HCT116 (cell line): ENCODE measurements at regions not wholly inside any gene's neighbourhood (a gene's known extent, or its start where the extent isn't known, plus 50 kb on each side); places are given as distances from the start of the nearest gene placed in this dataset.

Source experiments
- EZH2 ChIP-seq: fragments of 200-600 bp; sonication (generic); IDR thresholded peaks from 2 replicates; pipeline ENCODE4 v1.6.1; 2017; ENCODE audit warnings: antibody characterized with exemption, mixed run types
- EZH2phosphoT487 ChIP-seq: fragments of 200-600 bp; IDR thresholded peaks from 2 replicates; pipeline ENCODE4 v1.6.1; 2018; ENCODE audit warnings: antibody characterized with exemption, borderline replicate concordance
- FOSL1 ChIP-seq: IDR thresholded peaks from 2 replicates; pipeline ENCODE4 v1.6.1; 2012; ENCODE audit warnings: low read depth
- POLR2A ChIP-seq: IDR thresholded peaks from 2 replicates; pipeline ENCODE4 v1.7.0; 2011; ENCODE audit warnings: borderline replicate concordance; ENCODE audit not compliant: insufficient read depth, insufficient read length; ENCODE audit errors: extremely low read depth
- POLR2AphosphoS5 ChIP-seq: IDR thresholded peaks from 2 replicates; pipeline ENCODE4 v1.6.1; 2011; ENCODE audit warnings: mild to moderate bottlenecking, low read depth, low read length, moderate library complexity
- RAD21 ChIP-seq: IDR thresholded peaks from 2 replicates; pipeline ENCODE4 v1.6.1; 2012; ENCODE audit warnings: low read depth, mild to moderate bottlenecking
- REST ChIP-seq: IDR thresholded peaks from 2 replicates; pipeline ENCODE4 v1.6.1; 2012; ENCODE audit warnings: low read depth
- SIN3A ChIP-seq: IDR thresholded peaks from 2 replicates; pipeline ENCODE4 v1.6.1; 2012; ENCODE audit warnings: low read depth
- SP1 ChIP-seq: IDR thresholded peaks from 2 replicates; pipeline ENCODE4 v1.6.1; 2012; ENCODE audit warnings: low read depth
- ZNF274 ChIP-seq: fragments of 200-500 bp; sonication (Bioruptor generic); IDR thresholded peaks from 2 replicates; pipeline ENCODE4 v1.6.1; 2014; ENCODE audit warnings: mild to moderate bottlenecking, low read depth, low read length, inconsistent platforms
- TF ChIP-seq, protein P1 (sequence below), 3 experiments: fragments of 200-600 bp in 1 of 3; sonication (generic) in 1 of 3; IDR thresholded peaks in 2 of 3; conservative IDR thresholded peaks in 1 of 3; 2 replicates each; pipeline ENCODE4 v1.5.1; 2012 to 2017; ENCODE audit warnings: low read depth in 2 of 3, low read length in 2 of 3, antibody characterized with exemption in 1 of 3, borderline replicate concordance in 1 of 3, control low read depth in 1 of 3, mild to moderate bottlenecking in 1 of 3, mixed read lengths in 1 of 3, mixed run types in 1 of 3, moderate library complexity in 1 of 3; ENCODE audit not compliant: insufficient read depth in 1 of 3
- TF ChIP-seq, protein P2 (sequence below): IDR thresholded peaks from 2 replicates; pipeline ENCODE4 v1.6.1; 2012

DNA sequence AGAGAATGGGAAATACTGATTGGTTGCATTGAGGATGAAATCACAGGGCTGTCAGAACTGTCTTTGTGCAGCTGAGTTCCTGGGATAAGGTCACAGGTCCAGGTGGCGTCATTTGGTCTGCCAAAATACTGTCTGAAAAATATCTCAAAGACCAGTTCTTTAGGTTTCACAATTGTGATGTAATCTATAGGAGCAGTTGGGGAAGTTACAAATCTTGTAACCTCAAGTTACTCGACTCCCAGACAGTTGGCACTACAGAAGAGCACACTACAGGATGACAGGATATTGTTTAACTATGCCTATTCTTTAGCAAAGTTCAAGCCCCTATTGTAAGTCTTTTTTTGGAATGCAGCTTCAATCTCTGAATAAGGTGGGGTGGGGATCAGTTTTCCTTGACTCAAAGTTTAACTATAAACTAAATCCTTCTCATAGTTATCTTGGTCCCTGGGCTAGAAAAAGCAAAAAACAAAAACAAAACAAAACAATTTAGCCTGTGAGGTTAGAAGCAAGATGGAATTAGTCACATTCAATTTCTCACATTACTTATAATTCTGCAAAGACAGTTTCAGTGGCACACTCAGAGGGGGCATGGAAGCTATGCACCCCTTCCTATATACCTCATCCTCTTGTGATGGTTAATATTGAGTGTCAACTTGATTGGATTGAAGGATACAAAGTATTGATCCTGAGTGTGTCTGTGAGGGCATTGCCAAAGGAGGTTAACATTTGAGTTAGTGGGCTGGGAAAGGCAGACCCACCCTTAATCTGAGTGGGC, 276.0 kb downstream of the AUH start:
- TF ChIP-seq, protein P1, sequence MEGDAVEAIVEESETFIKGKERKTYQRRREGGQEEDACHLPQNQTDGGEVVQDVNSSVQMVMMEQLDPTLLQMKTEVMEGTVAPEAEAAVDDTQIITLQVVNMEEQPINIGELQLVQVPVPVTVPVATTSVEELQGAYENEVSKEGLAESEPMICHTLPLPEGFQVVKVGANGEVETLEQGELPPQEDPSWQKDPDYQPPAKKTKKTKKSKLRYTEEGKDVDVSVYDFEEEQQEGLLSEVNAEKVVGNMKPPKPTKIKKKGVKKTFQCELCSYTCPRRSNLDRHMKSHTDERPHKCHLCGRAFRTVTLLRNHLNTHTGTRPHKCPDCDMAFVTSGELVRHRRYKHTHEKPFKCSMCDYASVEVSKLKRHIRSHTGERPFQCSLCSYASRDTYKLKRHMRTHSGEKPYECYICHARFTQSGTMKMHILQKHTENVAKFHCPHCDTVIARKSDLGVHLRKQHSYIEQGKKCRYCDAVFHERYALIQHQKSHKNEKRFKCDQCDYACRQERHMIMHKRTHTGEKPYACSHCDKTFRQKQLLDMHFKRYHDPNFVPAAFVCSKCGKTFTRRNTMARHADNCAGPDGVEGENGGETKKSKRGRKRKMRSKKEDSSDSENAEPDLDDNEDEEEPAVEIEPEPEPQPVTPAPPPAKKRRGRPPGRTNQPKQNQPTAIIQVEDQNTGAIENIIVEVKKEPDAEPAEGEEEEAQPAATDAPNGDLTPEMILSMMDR (IDR thresholded peaks at IDR 0.05 in 2 of 3, conservative IDR thresholded peaks at IDR 0.05 in 1 of 3; ENCODE audit: borderline replicate concordance in 1 of 3, insufficient read depth in 1 of 3, low read depth in 2 of 3, low read length in 2 of 3): no peak
- TF ChIP-seq POLR2A (no peak), EZH2phosphoT487 (no peak), POLR2AphosphoS5 (no peak), SIN3A (no peak), ZNF274 (no peak), RAD21 (no peak), EZH2 (no peak), SP1 (no peak), FOSL1 (no peak), REST (no peak)
- TF ChIP-seq, protein P2, sequence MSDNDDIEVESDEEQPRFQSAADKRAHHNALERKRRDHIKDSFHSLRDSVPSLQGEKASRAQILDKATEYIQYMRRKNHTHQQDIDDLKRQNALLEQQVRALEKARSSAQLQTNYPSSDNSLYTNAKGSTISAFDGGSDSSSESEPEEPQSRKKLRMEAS: no peak
